Panc1 (cell line): ENCODE measurements at regions not wholly inside any gene's neighbourhood (a gene's known extent, or its start where the extent isn't known, plus 50 kb on each side); places are given as distances from the start of the nearest gene placed in this dataset.
"Not testable (repeated sequence)": the region's sequence is repeated elsewhere in the genome, so short reads cannot be mapped to it uniquely, and the experiment has no call there.

Source experiments
- ATAC-seq: fragments of 200-7000 bp; cut with Tn5 transposase; 2 replicates; pipeline ENCODE4 v1.9.1; 2020; ENCODE audit warnings: mild to moderate bottlenecking, moderate library complexity
- BruUV-seq: library from RNA; stranded (reverse); fragments of 400-500 nt; replicated peaks from 2 replicates; lab custom pipeline; 2021; lab: Mats Ljungman, UMichigan
- CTCF ChIA-PET: fragments of 300-600 bp; sonication (Branson Sonifier 250); formaldehyde crosslinking; loops from one replicate; lab custom pipeline; 2022; ENCODE audit warnings: antibody characterized with exemption; lab: Charles Lee
- POLR2A ChIA-PET: fragments of 300-600 bp; sonication (Branson Sonifier 250); formaldehyde crosslinking; loops from one replicate; lab custom pipeline; 2022; ENCODE audit warnings: antibody characterized with exemption; lab: Charles Lee
- DNase-seq: peaks from one replicate; pipeline ENCODE4 v3.0.0-alpha.2; 2010; ENCODE audit warnings: low read depth, low spot score
- H3K27ac ChIP-seq: 2 replicates; pipeline ENCODE4 v1.5.1; 2011; ENCODE audit warnings: mild to moderate bottlenecking, low read length, inconsistent platforms
- H3K27me3 ChIP-seq: fragments of 200-500 bp; sonication (Bioruptor generic); 2 replicates; pipeline ENCODE4 v1.6.0; 2014; ENCODE audit warnings: low read length, inconsistent platforms; ENCODE audit not compliant: control insufficient read depth, insufficient read depth
- H3K36me3 ChIP-seq: fragments of 200-500 bp; sonication (Bioruptor generic); 2 replicates; pipeline ENCODE4 v1.5.1; 2014; ENCODE audit warnings: inconsistent platforms, mild to moderate bottlenecking, low read length, moderate library complexity; ENCODE audit not compliant: control insufficient read depth, insufficient read depth
- H3K4me1 ChIP-seq: 2 replicates; pipeline ENCODE4 v1.5.1; 2011; ENCODE audit warnings: inconsistent platforms, mild to moderate bottlenecking, low read length, moderate library complexity; ENCODE audit not compliant: control insufficient read depth, insufficient read depth
- H3K4me3 ChIP-seq, 2 experiments: 2 replicates each; pipeline ENCODE4 v1.5.1; 2011 to 2012; ENCODE audit warnings: low read depth in 2 of 2, low read length in 2 of 2, mild to moderate bottlenecking in 2 of 2, inconsistent platforms in 1 of 2, moderate library complexity in 1 of 2
- H3K9me3 ChIP-seq: fragments of 200-500 bp; sonication (Bioruptor generic); 2 replicates; pipeline ENCODE4 v1.5.1; 2014; ENCODE audit warnings: low read depth, mild to moderate bottlenecking, inconsistent platforms, low read length, moderate library complexity; ENCODE audit not compliant: control insufficient read depth, insufficient read depth
- CTCF ChIP-seq: fragments of 450-650 bp; IDR thresholded peaks from 2 replicates; pipeline ENCODE4 v1.5.1; 2017; ENCODE audit warnings: mild to moderate bottlenecking
- POLR2AphosphoS5 ChIP-seq: IDR thresholded peaks from 2 replicates; pipeline ENCODE4 v1.6.1; 2012; ENCODE audit warnings: mild to moderate bottlenecking, low read depth, low read length, moderate library complexity
- SIN3A ChIP-seq: IDR thresholded peaks from 2 replicates; pipeline ENCODE4 v1.6.1; 2012; ENCODE audit warnings: low read depth, mild to moderate bottlenecking, low read length, moderate library complexity, borderline replicate concordance; ENCODE audit not compliant: insufficient read depth
- TCF7L2 ChIP-seq: IDR thresholded peaks from 2 replicates; pipeline ENCODE4 v1.6.1; 2011; ENCODE audit warnings: mild to moderate bottlenecking, low read depth, low read length, inconsistent platforms
- in situ Hi-C: cut with HindIII; loops from 2 replicates; pipeline ENCODE4 v1.10.0; 2016; ENCODE audit warnings: low sequenced_read_pairs, low pct_unique_long_range_greater_than_20kb
- intact Hi-C: fragments of 100-400 bp; cut with micrococcal nuclease; formaldehyde crosslinking; loops from one replicate; pipeline ENCODE4 v1.10.0; 2022; ENCODE audit not compliant: unreplicated experiment
- TF ChIP-seq, protein P1 (sequence below), 2 experiments: IDR thresholded peaks; 2 replicates each; pipeline ENCODE4 v1.6.1; 2011 to 2012; ENCODE audit warnings: low read depth in 2 of 2, control low read depth in 1 of 2, low read length in 1 of 2, mild to moderate bottlenecking in 1 of 2, moderate library complexity in 1 of 2; ENCODE audit not compliant: insufficient read depth in 1 of 2

- BruUV-seq = no TSS peak
- Histone ChIP-seq H3K36me3 (no peaks in the 10 kb centered on the region), H3K27ac (no peak overlapping the region), H3K4me1 (no peaks in the 10 kb centered on the region), H3K9me3 (no peaks in the 10 kb centered on the region), H3K27me3 (no peaks in the 10 kb centered on the region), H3K4me3 (no peak overlapping the region)
- CTCF ChIA-PET = no interaction called here
- DNase-seq = no peak
- in situ Hi-C loops (no loop called here), intact Hi-C loops (no loop called here)
- ATAC-seq = no peak
- no peak for TF ChIP-seq CTCF
- no peak for TF ChIP-seq SIN3A
- no peak for TF ChIP-seq POLR2AphosphoS5
- TF ChIP-seq TCF7L2 = no peak
- TF ChIP-seq, protein P1, sequence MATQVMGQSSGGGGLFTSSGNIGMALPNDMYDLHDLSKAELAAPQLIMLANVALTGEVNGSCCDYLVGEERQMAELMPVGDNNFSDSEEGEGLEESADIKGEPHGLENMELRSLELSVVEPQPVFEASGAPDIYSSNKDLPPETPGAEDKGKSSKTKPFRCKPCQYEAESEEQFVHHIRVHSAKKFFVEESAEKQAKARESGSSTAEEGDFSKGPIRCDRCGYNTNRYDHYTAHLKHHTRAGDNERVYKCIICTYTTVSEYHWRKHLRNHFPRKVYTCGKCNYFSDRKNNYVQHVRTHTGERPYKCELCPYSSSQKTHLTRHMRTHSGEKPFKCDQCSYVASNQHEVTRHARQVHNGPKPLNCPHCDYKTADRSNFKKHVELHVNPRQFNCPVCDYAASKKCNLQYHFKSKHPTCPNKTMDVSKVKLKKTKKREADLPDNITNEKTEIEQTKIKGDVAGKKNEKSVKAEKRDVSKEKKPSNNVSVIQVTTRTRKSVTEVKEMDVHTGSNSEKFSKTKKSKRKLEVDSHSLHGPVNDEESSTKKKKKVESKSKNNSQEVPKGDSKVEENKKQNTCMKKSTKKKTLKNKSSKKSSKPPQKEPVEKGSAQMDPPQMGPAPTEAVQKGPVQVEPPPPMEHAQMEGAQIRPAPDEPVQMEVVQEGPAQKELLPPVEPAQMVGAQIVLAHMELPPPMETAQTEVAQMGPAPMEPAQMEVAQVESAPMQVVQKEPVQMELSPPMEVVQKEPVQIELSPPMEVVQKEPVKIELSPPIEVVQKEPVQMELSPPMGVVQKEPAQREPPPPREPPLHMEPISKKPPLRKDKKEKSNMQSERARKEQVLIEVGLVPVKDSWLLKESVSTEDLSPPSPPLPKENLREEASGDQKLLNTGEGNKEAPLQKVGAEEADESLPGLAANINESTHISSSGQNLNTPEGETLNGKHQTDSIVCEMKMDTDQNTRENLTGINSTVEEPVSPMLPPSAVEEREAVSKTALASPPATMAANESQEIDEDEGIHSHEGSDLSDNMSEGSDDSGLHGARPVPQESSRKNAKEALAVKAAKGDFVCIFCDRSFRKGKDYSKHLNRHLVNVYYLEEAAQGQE (IDR thresholded peaks at IDR 0.05; ENCODE audit: insufficient read depth in 1 of 2, low read depth in 2 of 2, low read length in 1 of 2) = no peak
- POLR2A ChIA-PET = no interaction called here
These were observed 654.6 kb downstream of the MECOM start for GRCh38 chr3:169008776-169009358.

- CTCF ChIA-PET = no interaction called here
- Histone ChIP-seq H3K9me3 (no peaks in the 10 kb centered on the region), H3K4me1 (no peaks in the 10 kb centered on the region), H3K27me3 (no peaks in the 10 kb centered on the region), H3K27ac (no peak overlapping the region), H3K36me3 (no peaks in the 10 kb centered on the region), H3K4me3 (no peak overlapping the region)
- no TSS peak for BruUV-seq
- in situ Hi-C loops (no loop called here), intact Hi-C loops (no loop called here)
- ATAC-seq = no peak
- POLR2A ChIA-PET = no interaction called here
- TF ChIP-seq SIN3A = no peak
- no peak for TF ChIP-seq POLR2AphosphoS5
- TF ChIP-seq TCF7L2 = no peak
- TF ChIP-seq, protein P1 (IDR thresholded peaks at IDR 0.05; ENCODE audit: insufficient read depth in 1 of 2, low read depth in 2 of 2, low read length in 1 of 2) = no peak
- no peak for TF ChIP-seq CTCF
- no peak for DNase-seq
These were observed 656.4 kb downstream of the MECOM start for GRCh38 chr3:169007145-169007544.

- H3K27me3 ChIP-seq, H3K4me1 ChIP-seq, H3K4me3 ChIP-seq, intact Hi-C loops, CTCF ChIA-PET, POLR2A ChIA-PET, H3K36me3 ChIP-seq, in situ Hi-C loops, ATAC-seq, H3K27ac ChIP-seq, H3K9me3 ChIP-seq, DNase-seq, BruUV-seq: not testable (repeated sequence)
These were observed 657.1 kb downstream of the MECOM start for GRCh38 chr3:169006398-169006797.
